Upper lobe of left lung (tissue), 6 donors: ENCODE measurements at regions not wholly inside any gene's neighbourhood (a gene's known extent, or its start where the extent isn't known, plus 50 kb on each side); places are given as distances from the start of the nearest gene placed in this dataset.

Experiments
- ATAC-seq, 2 donors: fragments of 200-7000 bp; cut with Tn5 transposase; one replicate each; pipeline ENCODE4 v1.9.1; 2022; ENCODE audit warnings: mild to moderate bottlenecking in 2 of 2, moderate library complexity in 2 of 2; ENCODE audit not compliant: low FRiP score in 2 of 2
- DNase-seq, 2 donors: peaks; one replicate each; pipeline ENCODE4 v3.0.0-alpha.2; 2019 to 2020
- H3K27ac ChIP-seq, 4 donors: fragments of 200-600 bp; sonication (generic); one replicate each; pipeline ENCODE4 v1.5.1; 2016 to 2019
- H3K27me3 ChIP-seq, 4 donors: fragments of 200-600 bp; sonication (generic); one replicate each; pipeline ENCODE4 v1.5.1; 2017 to 2019
- H3K36me3 ChIP-seq, 4 donors: fragments of 200-600 bp; sonication (generic); one replicate each; pipeline ENCODE4 v1.5.1; 2016 to 2019
- H3K4me1 ChIP-seq, 4 donors: fragments of 200-600 bp; sonication (generic); one replicate each; pipeline ENCODE4 v1.5.1; 2018 to 2019
- H3K4me3 ChIP-seq, 4 donors: fragments of 200-600 bp; sonication (generic); one replicate each; pipeline ENCODE4 v1.5.1; 2017 to 2019; ENCODE audit warnings: mild to moderate bottlenecking in 2 of 4, moderate library complexity in 1 of 4
- H3K9me3 ChIP-seq, 4 donors: fragments of 200-600 bp; sonication (generic); one replicate each; pipeline ENCODE4 v1.5.1; 2018 to 2019
- EP300 ChIP-seq, 4 donors: sonication (generic); formaldehyde crosslinking; IDR thresholded peaks; one replicate each; pipeline ENCODE4 v1.5.1; 2017; ENCODE audit warnings: antibody characterized with exemption in 4 of 4, control low read depth in 2 of 4
- POLR2A ChIP-seq, 4 donors: fragments of 450-650 bp; IDR thresholded peaks; one replicate each; pipeline ENCODE4 v1.5.1; 2016 to 2017; ENCODE audit warnings: antibody characterized with exemption in 4 of 4, mild to moderate bottlenecking in 2 of 4
- POLR2AphosphoS5 ChIP-seq, 2 donors: sonication (generic); formaldehyde crosslinking; IDR thresholded peaks; one replicate each; pipeline ENCODE4 v1.5.1; 2017; ENCODE audit warnings: antibody characterized with exemption in 2 of 2
- WGBS, 2 donors: methylation state at CpG; one replicate each; pipeline ENCODE4 v1.1.5; 2017 to 2018; 5-methylcytosine and 5-hydroxymethylcytosine counted together
- TF ChIP-seq, protein P1 (sequence below), 6 experiments: fragments of 450-650 bp in 4 of 6; fragments of 200-600 bp in 2 of 6; sonication (generic) in 2 of 6; IDR thresholded peaks; one replicate each; pipeline ENCODE4 v1.5.1; 2016 to 2019; ENCODE audit warnings: antibody characterized with exemption in 6 of 6
- donor health status: DM: no; HTN: no; CAD: no; lungs with moderate emphysema.
- donor health status: DM: no; HTN: yes; CAD: no; lungs with severe emphysema.

- TF ChIP-seq POLR2AphosphoS5 (IDR thresholded peaks at IDR 0.05) (no peak), EP300 (IDR thresholded peaks at IDR 0.05) (no peak)
- H3K9me3 ChIP-seq: no peaks in the 10 kb centered on the region
- 85% methylated on average over 19 to 20 of the region's 20 CpGs for WGBS, 2 donors
- no peak overlapping the region for H3K27ac ChIP-seq
- DNase-seq (peak in 1 of 2 donors; percentile 44), ATAC-seq (peak; percentile 4 to 11)
- no peaks in the 10 kb centered on the region for H3K27me3 ChIP-seq
- H3K4me1 ChIP-seq: peaks cover 0 to 10% (median 0%) of the 10 kb centered on the region in 4 donors
- peak overlapping the region in 1 of 4 donors; percentile 21 for H3K4me3 ChIP-seq
- H3K36me3 ChIP-seq: no peaks in the 10 kb centered on the region
Observed at GRCh38 chr6:7672066-7673062, 53.5 kb upstream of the BMP6 start.

GRCh38 chr6:7673063-7673536 lies 52.8 kb upstream of the BMP6 start:
- ATAC-seq: peak; percentile 58 to 88
- DNase-seq: peak; percentile 48 to 75
- no peaks in the 10 kb centered on the region for H3K9me3 ChIP-seq
- H3K27ac ChIP-seq: no peak overlapping the region
- no peak for TF ChIP-seq EP300 (IDR thresholded peaks at IDR 0.05)
- TF ChIP-seq POLR2AphosphoS5 (IDR thresholded peaks at IDR 0.05): no peak
- peak overlapping the region in 2 of 4 donors; percentile 19 to 21 for H3K4me3 ChIP-seq
- WGBS, 2 donors: 23 to 28% methylated on average over 7 to 16 of the region's 16 CpGs
- no peaks in the 10 kb centered on the region for H3K27me3 ChIP-seq
- no peaks in the 10 kb centered on the region for H3K36me3 ChIP-seq
- H3K4me1 ChIP-seq: peaks cover 0 to 10% (median 0%) of the 10 kb centered on the region in 4 donors

DNA sequence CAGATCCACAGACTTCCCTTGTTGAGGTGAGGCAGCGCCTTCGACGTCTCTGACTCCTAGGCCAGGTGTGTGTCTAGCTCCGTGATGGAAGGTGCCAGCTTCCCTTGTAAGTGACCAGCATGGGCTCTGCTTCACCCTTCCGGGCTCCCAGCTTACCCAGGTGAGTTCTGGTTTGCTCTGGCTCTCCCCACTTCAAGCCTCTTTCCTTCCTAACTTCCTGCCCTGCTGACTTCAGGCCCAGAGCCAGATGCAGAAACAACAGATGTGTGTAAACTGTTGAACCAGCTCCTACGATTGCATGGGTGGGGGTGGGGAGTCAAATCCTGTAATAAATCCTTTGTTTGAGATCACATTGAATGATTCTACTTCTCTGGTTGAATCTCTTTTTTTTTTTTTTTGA lies 51.6 kb upstream of the BMP6 start:
- Histone ChIP-seq H3K36me3 (no peaks in the 10 kb centered on the region), H3K4me3 (no peak overlapping the region), H3K27me3 (no peaks in the 10 kb centered on the region), H3K27ac (no peak overlapping the region), H3K4me1 (peaks cover 0 to 10% (median 0%) of the 10 kb centered on the region in 4 donors), H3K9me3 (no peaks in the 10 kb centered on the region)
- WGBS, 2 donors: 47 to 48% methylated on average over 6 of the region's 6 CpGs
- peak in 1 of 2 donors; percentile 23 for ATAC-seq
- DNase-seq: no peak
- no peak for TF ChIP-seq POLR2AphosphoS5 (IDR thresholded peaks at IDR 0.05)
- no peak for TF ChIP-seq POLR2A (IDR thresholded peaks at IDR 0.05)
- TF ChIP-seq EP300 (IDR thresholded peaks at IDR 0.05): no peak
- TF ChIP-seq, protein P1, sequence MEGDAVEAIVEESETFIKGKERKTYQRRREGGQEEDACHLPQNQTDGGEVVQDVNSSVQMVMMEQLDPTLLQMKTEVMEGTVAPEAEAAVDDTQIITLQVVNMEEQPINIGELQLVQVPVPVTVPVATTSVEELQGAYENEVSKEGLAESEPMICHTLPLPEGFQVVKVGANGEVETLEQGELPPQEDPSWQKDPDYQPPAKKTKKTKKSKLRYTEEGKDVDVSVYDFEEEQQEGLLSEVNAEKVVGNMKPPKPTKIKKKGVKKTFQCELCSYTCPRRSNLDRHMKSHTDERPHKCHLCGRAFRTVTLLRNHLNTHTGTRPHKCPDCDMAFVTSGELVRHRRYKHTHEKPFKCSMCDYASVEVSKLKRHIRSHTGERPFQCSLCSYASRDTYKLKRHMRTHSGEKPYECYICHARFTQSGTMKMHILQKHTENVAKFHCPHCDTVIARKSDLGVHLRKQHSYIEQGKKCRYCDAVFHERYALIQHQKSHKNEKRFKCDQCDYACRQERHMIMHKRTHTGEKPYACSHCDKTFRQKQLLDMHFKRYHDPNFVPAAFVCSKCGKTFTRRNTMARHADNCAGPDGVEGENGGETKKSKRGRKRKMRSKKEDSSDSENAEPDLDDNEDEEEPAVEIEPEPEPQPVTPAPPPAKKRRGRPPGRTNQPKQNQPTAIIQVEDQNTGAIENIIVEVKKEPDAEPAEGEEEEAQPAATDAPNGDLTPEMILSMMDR (IDR thresholded peaks at IDR 0.05): no peak

DNA sequence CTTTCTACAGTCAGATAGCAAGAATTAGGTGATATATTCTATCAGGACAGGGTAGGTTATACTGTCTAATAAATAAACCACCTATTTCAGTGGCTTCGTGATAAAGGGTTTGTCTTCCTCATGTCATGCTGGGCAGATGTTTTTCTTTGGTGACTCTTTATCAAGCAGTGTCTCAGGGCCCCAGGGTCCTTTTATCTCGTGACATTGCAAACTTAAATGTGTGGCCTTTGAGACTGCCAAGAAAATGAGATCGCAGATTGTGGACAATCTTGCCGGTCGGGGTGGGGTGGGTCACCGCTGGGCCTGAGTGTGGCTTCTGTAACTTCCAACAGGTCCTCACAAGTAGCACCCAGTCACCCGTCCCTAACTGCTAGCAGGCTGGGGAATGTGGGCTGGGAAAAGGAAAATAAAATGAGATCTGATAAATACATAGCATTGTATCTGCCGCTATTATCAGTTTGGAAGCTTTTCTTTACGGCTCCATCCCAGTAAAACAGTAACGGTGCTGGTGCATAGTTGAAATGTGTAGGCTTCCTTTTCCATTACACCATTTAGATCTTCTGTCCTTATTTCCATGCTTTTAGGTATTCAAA lies 50.5 kb upstream of the BMP6 start:
- H3K27me3 ChIP-seq: no peaks in the 10 kb centered on the region
- TF ChIP-seq POLR2A (IDR thresholded peaks at IDR 0.05) (no peak), EP300 (IDR thresholded peaks at IDR 0.05) (no peak), POLR2AphosphoS5 (IDR thresholded peaks at IDR 0.05) (no peak)
- TF ChIP-seq, protein P1 (IDR thresholded peaks at IDR 0.05): no peak
- no peaks in the 10 kb centered on the region for H3K9me3 ChIP-seq
- no peak overlapping the region for H3K4me3 ChIP-seq
- DNase-seq: no peak
- H3K36me3 ChIP-seq: no peaks in the 10 kb centered on the region
- no peak for ATAC-seq
- no peak overlapping the region for H3K27ac ChIP-seq
- 58 to 84% methylated on average over 10 of the region's 10 CpGs for WGBS, 2 donors
- peaks cover 0 to 10% (median 0%) of the 10 kb centered on the region in 4 donors for H3K4me1 ChIP-seq
